Cerebellar cortex (tissue), 1 donor: ENCODE measurements at regions not wholly inside any gene's neighbourhood (a gene's known extent, or its start where the extent isn't known, plus 50 kb on each side); places are given as distances from the start of the nearest gene placed in this dataset.
A peak's percentile ranks its signal among the peaks of the same experiment; 100 is the strongest.
"Not testable (repeated sequence)": the region's sequence is repeated elsewhere in the genome, so short reads cannot be mapped to it uniquely, and the experiment has no call there.

Experiments used
- DNase-seq: peaks from one replicate; pipeline ENCODE4 v3.0.0-alpha.2; 2015; ENCODE audit warnings: low spot score

DNA sequence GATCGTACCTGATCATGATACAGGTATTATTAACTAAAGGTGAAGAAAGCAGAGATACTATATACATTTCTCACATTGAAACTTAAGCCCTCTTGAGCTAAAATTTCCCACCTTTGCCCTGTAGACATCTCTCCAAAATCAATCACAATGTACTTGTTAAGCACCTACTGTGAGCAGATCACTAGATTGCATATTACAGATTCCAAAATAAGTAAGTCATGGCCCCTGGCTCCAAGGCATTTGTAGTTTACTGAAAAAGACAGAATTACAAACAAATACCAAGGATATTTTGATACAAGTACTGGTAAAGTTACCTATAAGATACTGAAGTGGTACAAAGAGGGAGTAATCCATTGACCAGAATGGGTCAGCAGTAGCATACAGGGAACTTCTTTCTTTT is 455.3 kb downstream of the STK39 start:
- DNase-seq: no peak

DNA sequence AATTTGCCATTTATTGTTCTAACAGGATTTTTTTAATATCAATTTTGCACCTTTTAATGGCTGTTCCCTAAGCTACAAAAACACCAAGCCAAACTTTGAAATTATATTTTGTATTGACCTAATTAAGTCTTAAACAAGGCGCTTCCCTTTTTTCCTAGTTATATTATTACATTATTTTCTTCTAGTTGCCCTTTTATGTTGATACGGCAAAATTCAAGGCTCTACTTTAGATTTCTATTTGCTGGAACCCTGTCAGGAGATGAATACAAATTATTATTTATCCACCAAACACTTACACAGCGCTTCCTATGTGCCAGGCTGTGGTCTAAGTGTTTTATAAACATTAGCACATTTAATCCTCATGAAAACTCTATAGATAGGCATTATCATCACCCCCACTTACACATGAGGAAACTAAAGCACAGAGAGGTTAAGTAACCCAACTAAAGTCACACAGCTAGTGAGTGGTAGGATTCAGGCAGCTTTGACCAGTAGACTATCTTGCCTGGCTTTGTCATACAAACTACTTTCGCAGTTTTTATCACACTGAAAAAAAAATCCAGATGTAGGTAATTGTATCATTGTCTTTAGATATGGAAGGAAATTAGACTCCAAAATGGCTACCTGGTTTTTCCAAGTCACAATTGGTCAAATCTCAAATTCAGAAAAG is 456.5 kb downstream of the STK39 start:
- DNase-seq: no peak

DNA sequence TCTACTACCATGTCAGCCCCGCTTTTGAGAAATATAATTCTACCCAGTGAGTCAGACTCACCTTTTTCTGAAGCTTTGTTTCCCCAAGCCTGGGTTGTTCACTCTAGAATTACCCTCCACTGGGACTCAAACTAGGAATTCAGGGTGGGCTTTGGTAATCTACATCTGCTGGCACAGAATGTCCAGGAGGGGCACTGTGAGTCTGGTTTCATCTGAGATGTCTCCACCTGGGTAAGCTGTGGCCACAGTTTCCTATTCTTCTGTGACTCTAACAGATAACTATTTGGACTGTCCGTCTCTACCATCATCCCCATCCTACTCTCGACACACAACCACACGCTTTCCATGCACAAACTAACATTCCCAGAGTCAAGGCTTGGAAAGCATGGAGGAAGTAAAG is 457.2 kb downstream of the STK39 start:
- no peak for DNase-seq

DNA sequence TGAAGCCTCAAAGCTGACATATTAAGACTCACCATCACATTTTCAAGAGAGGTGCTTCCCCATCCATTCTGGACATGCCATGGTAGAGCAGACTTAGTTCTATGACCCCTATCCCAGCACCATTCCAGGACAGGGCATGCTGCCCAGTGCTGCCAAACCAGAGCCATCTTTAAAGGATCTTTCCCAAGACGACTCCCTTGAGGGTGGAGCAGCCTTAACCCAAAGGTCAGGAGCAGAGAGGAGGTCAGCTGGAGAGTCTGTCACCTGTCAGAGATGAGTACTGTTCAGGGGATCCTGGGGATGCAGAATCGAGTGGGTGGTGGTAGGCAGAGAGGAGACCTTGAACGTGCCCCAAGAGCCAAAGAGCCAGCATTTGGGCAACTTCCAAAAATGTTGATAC is 459.8 kb downstream of the STK39 start:
- DNase-seq: no peak

DNA sequence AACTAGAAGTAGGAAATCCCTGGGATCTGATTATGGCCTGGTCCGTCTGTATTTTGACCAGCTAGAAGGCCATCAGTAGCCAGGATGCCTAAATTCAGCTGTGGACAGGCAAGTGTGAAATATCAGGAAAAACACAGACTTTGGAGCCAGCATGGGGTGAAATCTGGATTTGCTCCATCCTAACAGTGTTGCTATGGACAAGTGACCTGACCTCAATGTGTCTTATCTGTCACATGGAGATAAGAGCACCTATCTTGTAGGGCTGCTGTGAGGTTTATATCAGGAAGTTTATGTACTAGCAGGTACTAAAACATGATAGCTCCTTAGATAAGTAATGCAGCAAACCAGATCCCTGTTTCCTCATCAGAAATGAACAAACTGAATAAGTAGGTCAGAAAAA is 460.4 kb downstream of the STK39 start:
- peak; percentile 14 for DNase-seq

DNA sequence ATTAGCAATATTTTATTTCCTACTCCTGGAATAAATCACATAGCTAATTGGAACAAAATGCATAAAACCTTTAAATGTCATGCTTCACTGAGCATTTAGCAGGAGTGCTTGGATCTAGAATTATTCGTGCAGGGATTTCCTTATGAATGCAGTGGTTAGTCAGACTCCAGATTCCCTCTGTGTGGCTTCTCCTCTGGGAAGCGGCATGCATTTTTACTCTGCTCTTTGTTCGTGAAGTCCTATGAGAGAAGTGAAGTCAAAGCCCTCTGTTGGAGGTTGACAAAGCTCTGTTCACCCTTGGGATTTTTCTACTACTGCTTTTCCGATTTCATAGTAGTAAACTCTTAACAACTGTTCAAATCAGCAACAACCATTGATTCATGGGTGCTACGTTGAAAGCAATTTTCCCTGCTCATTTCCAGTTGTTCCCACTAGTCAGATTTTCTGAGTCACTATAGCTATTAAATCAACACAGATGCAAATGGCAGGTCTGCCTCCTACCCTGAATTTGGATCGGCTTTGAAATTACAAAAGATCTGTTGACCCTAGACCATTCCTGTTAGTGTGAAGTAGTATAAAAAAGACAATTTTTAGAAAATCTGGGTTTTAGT is 461.7 kb downstream of the STK39 start:
- no peak for DNase-seq

DNA sequence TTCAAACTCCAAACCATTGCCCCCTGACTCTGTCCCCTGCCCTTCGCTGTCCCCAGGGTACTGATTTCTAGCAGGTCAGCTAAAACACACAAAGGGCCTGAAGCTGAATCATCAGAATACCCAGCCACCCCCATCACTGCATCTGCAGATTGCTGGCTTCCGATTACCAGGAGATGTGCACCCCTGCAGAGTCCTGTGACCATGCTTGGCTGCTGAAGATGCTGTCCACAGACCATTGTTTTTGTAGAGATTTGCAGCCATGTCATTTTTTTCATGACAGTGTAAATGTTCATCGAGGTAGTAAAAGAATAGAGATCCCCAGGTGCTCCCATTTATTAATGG is 463.3 kb downstream of the STK39 start:
- DNase-seq: no peak

DNA sequence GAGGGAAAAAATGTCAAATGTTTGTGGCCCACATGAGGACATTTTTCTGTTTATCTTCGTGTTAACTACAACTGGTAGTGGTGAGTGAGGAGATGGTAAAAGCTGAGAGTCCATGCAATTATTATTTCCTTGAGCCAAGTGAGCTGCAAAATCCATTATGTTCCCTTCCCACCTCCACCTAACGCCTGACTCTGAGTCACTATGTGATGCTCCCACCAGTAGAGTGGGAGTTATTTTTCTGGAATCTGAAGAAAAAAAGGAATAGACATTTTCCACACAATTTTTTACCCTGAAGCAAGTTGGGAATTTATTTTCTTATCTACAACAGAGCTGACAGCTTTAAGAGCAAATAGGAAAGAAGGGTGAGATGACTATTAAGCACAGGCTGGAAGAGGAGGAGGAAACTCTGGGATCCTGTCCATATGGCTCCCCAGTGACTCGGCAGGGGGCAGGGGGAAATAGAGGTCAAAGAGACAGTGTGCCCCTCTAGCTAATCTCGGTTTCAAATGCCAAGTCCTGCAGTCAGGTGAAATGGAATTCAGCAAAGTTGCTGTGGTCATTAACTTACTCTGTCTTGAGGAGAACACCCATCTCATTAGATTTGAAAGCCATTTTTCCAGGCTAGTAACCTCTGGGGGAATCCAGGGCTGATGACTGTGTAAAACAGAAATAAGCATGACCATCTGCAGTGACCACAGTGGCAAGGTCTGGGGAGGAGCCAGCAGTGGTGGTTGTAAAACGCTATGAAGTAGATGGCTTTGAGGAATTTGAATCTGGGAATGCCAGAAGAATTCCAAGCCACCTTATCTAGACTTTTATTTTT is 463.9 kb downstream of the STK39 start:
- DNase-seq: peak; percentile 46

DNA sequence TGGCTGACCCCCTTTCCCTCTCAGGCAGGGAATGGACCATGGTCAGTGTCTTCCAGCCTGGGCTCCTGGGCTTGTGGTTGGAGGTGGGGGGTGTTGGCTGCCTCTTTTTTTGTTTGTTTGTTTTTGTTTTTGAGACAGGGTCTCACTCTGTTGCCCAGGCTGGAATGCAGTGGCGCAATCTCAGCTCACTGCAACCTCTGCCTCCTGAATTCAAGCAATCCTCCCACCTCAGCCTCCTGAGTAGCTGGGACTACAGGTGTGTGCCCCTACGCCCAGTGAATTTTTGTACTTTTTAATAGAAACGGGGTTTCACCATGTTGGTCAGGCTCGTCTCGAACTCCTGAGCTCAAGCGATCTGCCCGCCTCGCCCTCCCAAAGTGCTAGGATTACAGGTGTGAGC is 465.8 kb downstream of the STK39 start:
- not testable (repeated sequence) for DNase-seq

DNA sequence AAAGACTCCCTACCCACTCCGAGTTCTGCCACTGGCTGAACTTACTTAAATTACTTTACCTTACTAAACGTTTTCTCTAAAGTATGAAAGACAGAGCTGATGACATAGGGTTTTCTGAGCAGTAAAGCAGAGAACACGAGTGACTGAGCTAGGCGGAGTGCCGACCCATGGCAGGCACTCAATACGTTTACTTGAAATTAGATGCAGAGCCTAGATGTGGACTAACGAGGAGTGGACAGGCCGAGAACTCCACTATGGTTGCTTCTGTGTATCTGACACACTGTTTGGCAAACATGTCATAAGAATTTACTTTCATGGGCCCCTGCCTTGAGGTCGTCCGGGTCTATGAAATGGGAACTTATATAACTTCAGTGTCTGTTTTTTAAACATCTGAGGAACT is 471.0 kb downstream of the STK39 start:
- no peak for DNase-seq

DNA sequence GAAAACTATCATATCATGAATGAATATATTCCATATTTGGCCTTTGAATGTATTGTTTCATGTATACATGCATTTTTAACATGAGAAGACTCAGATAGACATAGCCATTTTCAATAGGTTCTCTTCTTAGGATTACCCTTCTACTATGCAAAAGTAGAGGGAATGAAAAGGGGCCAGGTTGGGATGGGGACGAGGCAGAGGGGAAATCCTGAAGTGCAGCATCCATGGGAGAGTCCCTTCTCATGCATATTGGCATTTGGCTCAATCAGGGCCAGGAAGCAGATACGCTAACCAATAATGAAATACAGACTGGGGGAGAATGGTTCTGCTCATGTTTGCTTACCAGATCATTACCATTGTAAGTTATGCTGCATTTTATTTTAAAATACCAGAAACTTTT is 475.8 kb downstream of the STK39 start:
- DNase-seq: no peak

DNA sequence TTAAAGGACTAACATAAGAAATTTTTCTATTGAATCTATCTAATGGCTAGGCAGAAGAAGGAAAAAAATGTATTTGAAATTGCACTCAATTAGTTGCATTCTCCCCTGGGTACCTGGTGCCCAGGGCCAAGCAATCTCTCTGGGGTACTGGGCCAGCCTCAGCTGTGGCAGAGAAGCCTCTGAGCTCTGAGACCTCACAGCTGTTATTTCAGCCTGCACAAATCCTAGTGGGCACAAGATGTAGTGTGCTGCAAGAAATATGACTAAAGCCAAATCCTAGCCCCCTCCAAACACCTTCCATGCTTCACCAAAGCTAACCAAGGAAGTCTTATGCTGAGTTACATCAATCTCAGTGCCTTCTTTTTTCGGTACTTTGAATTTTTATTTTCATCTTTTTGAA is 478.4 kb downstream of the STK39 start:
- no peak for DNase-seq

DNA sequence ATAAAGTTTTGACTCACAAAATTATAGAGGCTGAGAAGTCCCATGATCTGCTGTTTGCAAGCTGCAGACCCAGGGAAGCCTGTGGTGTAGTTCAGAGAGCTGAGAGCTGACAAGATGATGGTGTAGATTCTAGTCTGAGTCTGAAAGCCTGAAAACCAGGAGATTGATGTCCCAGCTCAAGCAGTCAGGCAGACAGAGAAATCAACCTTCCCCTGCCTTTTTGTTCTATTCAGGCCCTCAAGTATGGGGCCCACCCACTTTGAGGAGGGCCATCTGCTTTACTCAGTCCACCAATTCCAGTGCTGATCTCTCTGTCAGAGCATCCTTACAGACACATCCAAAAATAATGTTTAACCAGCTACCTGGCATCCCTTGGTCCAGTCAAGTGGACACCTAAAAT is 479.6 kb downstream of the STK39 start:
- DNase-seq: no peak

DNA sequence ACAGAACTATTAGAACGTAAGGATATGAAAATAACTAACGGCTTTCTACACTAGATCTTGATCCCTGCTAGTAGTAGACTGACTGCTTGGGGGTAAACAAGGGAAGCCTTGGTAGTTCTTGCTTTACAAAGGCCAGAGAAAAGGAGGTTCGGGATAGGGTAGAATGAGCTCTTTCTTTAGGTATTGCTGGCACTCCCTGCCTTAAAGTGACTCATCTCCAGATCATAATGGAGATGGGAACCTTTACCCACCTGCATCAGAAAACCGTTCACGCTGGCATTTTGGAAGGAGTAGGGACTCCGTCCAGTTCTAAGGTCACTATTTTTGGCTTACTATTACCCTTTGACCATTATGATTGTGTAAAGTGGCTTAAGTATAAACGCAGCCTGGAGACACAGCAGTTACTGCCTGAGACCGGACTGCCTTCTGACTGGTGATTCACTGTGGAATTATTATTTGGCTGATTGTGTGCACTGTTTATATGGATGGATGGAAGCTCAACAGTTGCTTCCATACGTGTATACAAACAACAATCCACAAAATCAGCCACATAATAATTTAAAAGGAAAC is 482.5 kb downstream of the STK39 start:
- DNase-seq: no peak

DNA sequence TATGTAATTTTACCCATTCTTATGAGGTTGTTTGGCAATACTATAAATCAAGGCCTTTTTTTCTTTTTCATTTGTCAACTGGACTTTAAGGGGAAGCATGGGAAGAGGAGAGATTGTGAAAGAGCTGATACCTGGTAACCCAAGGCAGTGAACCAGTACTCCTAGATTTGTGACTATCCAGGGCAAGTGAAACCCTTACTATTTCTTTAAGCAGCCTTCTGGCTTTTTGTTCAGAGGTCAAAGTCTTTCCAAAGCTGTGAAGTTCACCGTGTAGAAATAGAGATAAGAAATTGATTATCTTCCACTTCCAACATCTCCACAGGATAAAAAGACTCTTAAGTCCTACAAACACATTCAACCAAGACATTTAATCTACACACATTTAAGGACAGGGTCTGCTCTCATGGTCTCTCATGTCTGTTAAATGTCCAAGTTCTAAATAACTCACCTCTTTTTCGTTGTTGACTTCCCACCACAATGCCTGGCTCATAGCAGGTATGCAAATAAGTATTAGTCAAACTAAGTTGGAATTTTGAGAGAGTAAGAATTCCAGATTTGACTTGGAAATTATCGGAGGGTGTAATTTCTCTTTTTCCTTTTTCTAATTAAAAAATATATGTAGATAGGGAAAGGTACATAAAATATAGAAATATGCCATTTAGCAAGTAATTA is 485.8 kb downstream of the STK39 start:
- DNase-seq: no peak

DNA sequence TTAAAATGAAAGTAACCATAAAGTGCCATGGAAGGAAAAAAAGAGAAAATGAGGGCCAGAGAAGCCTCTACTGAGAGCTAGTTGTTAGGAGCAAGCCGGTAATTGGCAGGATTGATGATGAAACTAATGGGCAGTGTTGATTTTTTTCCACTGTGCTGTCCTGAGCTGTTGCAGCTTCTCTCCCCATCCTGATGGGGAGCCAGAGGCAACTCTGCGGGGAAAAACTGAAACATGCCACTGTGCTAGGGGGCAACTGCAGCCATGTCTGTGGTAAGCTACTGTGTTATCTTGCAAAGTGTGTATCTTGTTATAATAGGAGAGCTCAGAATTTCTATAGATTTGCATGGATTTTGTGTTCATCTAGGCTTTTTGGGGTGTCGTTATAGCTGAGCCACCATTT is 487.9 kb downstream of the STK39 start:
- no peak for DNase-seq

DNA sequence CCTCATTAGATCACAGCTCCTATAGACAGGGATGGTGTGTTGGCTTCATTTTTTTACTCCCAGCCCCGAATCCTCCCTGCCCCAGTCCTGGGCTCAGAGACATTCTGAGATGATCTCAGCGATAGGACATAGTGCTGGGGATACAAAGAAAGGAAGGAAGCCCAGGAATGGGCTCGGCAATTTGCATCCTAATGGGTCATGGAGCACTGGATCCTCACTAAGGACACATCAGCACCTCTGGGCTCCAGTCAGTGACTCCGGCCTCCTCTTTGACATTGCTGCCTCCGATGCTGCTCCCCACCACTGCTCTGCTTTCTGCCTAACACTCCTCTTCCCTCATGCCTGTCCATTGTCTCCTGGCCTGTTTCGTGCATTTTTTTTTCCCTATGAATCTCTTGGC is 489.1 kb downstream of the STK39 start:
- no peak for DNase-seq

DNA sequence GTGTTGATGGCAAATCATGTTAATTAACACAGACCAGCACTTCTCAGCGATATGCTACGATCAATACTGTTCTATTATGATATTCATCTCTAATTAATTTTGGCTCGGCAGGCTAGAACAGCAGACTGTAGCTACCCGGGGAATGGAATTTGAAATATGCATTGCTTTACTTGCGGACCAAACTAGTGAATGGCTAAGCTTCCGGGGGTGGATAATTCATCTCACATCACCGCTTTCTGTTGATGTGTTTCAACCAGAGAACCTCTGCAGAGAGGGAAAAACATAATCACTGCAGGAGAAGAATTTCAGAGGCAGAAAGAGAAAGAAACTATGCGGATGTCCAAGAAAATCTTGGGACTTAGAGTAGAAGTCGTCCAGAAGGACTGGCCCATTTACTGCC is 490.9 kb downstream of the STK39 start:
- no peak for DNase-seq

DNA sequence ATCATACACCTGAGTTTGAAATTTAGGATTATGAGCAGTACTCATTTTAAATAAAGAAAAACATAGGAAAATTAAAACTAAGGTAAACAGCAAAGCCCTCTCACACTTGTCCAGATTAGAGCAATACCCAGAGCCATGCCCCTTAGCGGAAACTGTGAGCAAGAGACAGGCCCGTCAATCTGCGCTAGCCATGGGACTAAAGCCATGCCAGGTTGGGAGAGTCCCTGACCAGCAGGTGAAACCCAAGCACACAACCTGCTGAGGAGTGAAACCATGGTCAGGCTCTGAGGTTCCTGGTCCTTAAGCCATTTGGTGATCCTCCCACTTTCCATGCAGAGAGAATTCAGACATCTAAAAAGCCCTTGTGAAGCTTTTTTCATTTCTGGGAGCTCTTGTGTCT is 494.3 kb downstream of the STK39 start:
- DNase-seq: no peak

DNA sequence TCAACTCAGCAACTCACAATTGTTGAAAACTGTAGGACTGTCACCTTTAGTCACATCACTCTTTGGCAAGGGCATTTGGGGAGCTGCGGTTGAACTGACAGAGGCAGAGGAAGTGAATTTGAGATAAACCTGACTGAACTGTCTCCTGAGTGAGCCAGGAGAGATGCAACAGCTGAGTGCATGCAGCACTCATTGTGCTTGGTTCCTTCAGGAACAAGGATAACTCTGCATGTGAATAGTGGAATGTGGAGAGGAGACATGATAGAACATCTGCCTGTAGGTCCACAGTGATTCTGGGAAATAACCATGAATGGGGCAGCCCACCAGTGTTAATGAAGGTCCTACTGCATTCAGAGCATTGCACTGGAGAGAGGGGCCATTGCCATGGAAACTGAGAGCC is 494.7 kb downstream of the STK39 start:
- no peak for DNase-seq

DNA sequence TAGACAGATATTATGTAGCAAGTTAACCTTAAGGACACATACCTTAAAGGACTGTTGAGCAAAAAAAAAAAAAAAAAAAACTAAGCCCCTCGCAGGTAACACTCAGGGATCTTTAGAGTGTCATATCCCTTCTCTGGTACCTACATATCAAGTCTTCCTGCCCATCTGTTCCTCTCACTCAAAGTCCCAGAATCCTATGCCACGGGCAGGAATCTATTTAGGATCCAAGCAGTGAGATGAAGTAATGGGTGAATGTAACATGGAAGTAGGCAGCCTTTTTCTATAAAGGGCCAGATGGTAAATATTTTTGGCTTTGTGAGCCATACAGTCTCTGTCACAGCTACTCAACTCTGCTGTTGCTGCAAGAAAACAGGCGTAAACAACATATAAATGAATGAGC is 496.7 kb downstream of the STK39 start:
- peak; percentile 4 for DNase-seq

DNA sequence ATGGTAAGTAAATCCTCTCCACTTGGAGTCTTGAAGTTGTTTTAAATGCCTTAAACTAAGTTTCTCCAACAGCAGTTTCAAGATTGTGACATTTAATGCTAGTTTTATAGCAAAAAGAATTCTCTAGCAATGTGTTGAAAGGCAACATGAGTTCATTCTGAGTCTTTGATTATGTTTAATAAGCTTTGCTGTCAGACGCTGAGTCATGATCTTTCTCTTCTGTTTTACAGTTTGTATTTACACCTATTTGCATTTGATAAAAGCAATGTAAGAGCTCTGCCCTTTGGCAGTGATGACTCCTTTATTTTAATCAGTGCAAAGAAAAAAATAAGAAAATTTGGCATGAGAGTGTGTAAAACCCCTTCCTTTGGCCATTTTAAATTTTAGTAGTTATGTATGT is 497.7 kb downstream of the STK39 start:
- no peak for DNase-seq

DNA sequence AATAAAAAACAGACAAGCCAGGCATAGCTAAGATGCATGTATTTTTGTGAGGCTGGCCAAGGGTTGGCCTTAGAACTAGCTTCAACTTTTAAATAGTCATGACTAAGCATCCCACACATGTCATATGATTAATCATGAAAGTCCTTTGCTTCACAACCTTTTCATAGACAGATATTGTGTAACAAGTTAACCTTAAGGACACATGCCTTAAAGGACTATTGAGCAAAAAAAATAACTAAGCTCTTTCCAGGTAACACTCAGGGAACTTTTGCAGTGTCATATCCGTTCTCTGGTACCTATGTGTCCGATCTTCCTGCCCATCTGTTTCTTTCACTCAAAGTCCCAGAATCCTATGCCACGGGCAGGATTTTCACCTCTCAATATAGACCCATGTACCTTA is 498.4 kb downstream of the STK39 start:
- no peak for DNase-seq
